ENCODE measurements at regions not wholly inside any gene's neighbourhood (a gene's known extent, or its start where the extent isn't known, plus 50 kb on each side); places are given as distances from the start of the nearest gene placed in this dataset.

DNA sequence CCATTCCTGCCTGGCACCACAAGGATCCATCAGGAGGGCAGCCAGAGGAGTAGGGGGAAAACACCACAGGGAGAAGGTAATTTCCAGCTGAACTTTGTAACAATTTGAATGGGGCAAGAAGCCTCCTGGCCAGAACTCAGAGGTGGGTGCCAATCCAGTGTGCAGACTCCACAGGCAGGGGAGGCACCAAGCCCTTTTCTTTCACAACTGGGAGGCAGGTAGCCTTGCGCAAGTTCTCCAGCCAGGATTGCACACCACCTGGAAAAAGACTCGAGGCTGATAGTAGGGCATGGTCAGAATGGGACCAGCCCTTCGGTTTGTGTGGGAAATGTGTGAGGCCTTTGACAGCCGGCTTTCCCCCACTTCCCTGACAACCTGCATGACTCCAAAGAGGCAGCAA, 161.9 kb upstream of the ARHGAP42 start:
- TF ChIP-seq, protein P1, sequence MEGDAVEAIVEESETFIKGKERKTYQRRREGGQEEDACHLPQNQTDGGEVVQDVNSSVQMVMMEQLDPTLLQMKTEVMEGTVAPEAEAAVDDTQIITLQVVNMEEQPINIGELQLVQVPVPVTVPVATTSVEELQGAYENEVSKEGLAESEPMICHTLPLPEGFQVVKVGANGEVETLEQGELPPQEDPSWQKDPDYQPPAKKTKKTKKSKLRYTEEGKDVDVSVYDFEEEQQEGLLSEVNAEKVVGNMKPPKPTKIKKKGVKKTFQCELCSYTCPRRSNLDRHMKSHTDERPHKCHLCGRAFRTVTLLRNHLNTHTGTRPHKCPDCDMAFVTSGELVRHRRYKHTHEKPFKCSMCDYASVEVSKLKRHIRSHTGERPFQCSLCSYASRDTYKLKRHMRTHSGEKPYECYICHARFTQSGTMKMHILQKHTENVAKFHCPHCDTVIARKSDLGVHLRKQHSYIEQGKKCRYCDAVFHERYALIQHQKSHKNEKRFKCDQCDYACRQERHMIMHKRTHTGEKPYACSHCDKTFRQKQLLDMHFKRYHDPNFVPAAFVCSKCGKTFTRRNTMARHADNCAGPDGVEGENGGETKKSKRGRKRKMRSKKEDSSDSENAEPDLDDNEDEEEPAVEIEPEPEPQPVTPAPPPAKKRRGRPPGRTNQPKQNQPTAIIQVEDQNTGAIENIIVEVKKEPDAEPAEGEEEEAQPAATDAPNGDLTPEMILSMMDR (IDR thresholded peaks at IDR 0.05) = no peak
- TF ChIP-seq POLR2A (IDR thresholded peaks at IDR 0.05) = no peak
